IMR-90 (cell line): ENCODE measurements at regions not wholly inside any gene's neighbourhood (a gene's known extent, or its start where the extent isn't known, plus 50 kb on each side); places are given as distances from the start of the nearest gene placed in this dataset.

Experiments
- ATAC-seq: fragments of 200-7000 bp; cut with Tn5 transposase; 2 replicates; pipeline ENCODE4 v1.9.1; 2020; ENCODE audit warnings: low read depth, mild to moderate bottlenecking, moderate library complexity
- BruUV-seq: library from RNA; stranded (reverse); fragments of 400-500 nt; replicated peaks from 2 replicates; lab custom pipeline; 2021; lab: Mats Ljungman, UMichigan
- CTCF ChIA-PET: fragments of 300-600 bp; formaldehyde crosslinking; extraction: SDS; loops from one replicate; lab custom pipeline; 2021; ENCODE audit warnings: antibody characterized with exemption; lab: Yijun Ruan, JAX
- POLR2A ChIA-PET: fragments of 300-600 bp; sonication (Branson Sonifier 250); formaldehyde crosslinking; loops from one replicate; lab custom pipeline; 2022; ENCODE audit warnings: antibody characterized with exemption; ENCODE audit not compliant: unreplicated experiment; lab: Charles Lee
- DNase-seq: peaks from one replicate; pipeline ENCODE4 v3.0.0; 2013
- H2AFZ ChIP-seq: replicated peaks from 2 replicates; pipeline ENCODE3; 2013; ENCODE audit warnings: low read length, mild to moderate bottlenecking; ENCODE audit not compliant: poor library complexity
- H2AK5ac ChIP-seq: 2 replicates; pipeline ENCODE4 v1.6.1; 2013; ENCODE audit warnings: low read depth, low read length, inconsistent platforms
- H2AK9ac ChIP-seq: replicated peaks from 2 replicates; pipeline ENCODE3; 2013; ENCODE audit warnings: mild to moderate bottlenecking, low read depth, low read length, moderate library complexity; ENCODE audit not compliant: poor library complexity
- H2BK120ac ChIP-seq: 2 replicates; pipeline ENCODE4 v1.6.1; 2013; ENCODE audit warnings: low read depth, low read length, inconsistent platforms
- H2BK15ac ChIP-seq: 3 replicates; pipeline ENCODE4 v1.6.1; 2013; ENCODE audit warnings: low read depth, low read length, inconsistent platforms
- H2BK20ac ChIP-seq: 2 replicates; pipeline ENCODE4 v1.6.1; 2013; ENCODE audit warnings: low read depth, mild to moderate bottlenecking, inconsistent platforms, low read length, moderate library complexity
- H2BK5ac ChIP-seq: 2 replicates; pipeline ENCODE4 v1.6.1; 2013; ENCODE audit warnings: mild to moderate bottlenecking, low read depth, low read length, inconsistent platforms; ENCODE audit not compliant: poor library complexity, severe bottlenecking
- H3K14ac ChIP-seq: replicated peaks from 2 replicates; pipeline ENCODE4 v1.6.1; 2013; ENCODE audit warnings: low read depth, low read length, inconsistent platforms
- H3K18ac ChIP-seq: 2 replicates; pipeline ENCODE4 v1.6.1; 2013; ENCODE audit warnings: low read depth, low read length, control low read depth
- H3K23ac ChIP-seq: 2 replicates; pipeline ENCODE4 v1.6.1; 2013; ENCODE audit warnings: low read depth, low read length, inconsistent platforms
- H3K27ac ChIP-seq: 2 replicates; pipeline ENCODE4 v1.5.1; 2013; ENCODE audit warnings: mild to moderate bottlenecking, control low read depth, low read length; ENCODE audit not compliant: insufficient read depth
- H3K27me3 ChIP-seq: 2 replicates; pipeline ENCODE4 v1.6.1; 2013; ENCODE audit warnings: low read length; ENCODE audit not compliant: control insufficient read depth, insufficient read depth
- H3K36me3 ChIP-seq: 2 replicates; pipeline ENCODE4 v1.6.1; 2013; ENCODE audit warnings: low read length, mixed read lengths; ENCODE audit not compliant: control insufficient read depth, insufficient read depth
- H3K4ac ChIP-seq: 2 replicates; pipeline ENCODE4 v1.6.1; 2013; ENCODE audit warnings: low read depth, low read length, inconsistent platforms
- H3K4me1 ChIP-seq: 2 replicates; pipeline ENCODE4 v1.6.1; 2013; ENCODE audit warnings: low read length, mixed read lengths; ENCODE audit not compliant: control insufficient read depth, insufficient read depth
- H3K4me2 ChIP-seq: 2 replicates; pipeline ENCODE4 v1.6.1; 2013; ENCODE audit warnings: low read depth, mild to moderate bottlenecking, control low read depth, low read length, moderate library complexity
- H3K4me3 ChIP-seq: 2 replicates; pipeline ENCODE4 v1.5.1; 2013; ENCODE audit warnings: low read depth, mild to moderate bottlenecking, control low read depth, low read length, moderate library complexity; ENCODE audit not compliant: insufficient read depth
- H3K56ac ChIP-seq: 2 replicates; pipeline ENCODE4 v1.6.1; 2013; ENCODE audit warnings: low read length, inconsistent platforms; ENCODE audit not compliant: insufficient read depth; ENCODE audit errors: extremely low read depth
- H3K79me1 ChIP-seq, 2 experiments: 2 replicates each; pipeline ENCODE4 v1.6.1; 2013; ENCODE audit warnings: low read length in 2 of 2, inconsistent platforms in 1 of 2, low read depth in 1 of 2
- H3K9ac ChIP-seq: 2 replicates; pipeline ENCODE4 v1.6.1; 2013; ENCODE audit warnings: low read depth, low read length, control low read depth
- H3K9me1 ChIP-seq: 2 replicates; pipeline ENCODE4 v1.6.1; 2013; ENCODE audit warnings: low read length, inconsistent platforms; ENCODE audit not compliant: insufficient read depth
- H3K9me3 ChIP-seq: 2 replicates; pipeline ENCODE4 v1.6.1; 2013; ENCODE audit warnings: low read length; ENCODE audit not compliant: control insufficient read depth, insufficient read depth
- H4K20me1 ChIP-seq: 2 replicates; pipeline ENCODE4 v1.6.1; 2013; ENCODE audit warnings: low read length, inconsistent platforms; ENCODE audit not compliant: insufficient read depth
- H4K5ac ChIP-seq: 2 replicates; pipeline ENCODE4 v1.6.1; 2013; ENCODE audit warnings: mild to moderate bottlenecking, low read depth, low read length, control low read depth
- H4K8ac ChIP-seq, 2 experiments: 2 replicates each; pipeline ENCODE4 v1.6.1; 2013; ENCODE audit warnings: low read depth in 2 of 2, low read length in 2 of 2, control low read depth in 1 of 2, inconsistent platforms in 1 of 2
- H4K91ac ChIP-seq: 2 replicates; pipeline ENCODE4 v1.6.1; 2013; ENCODE audit warnings: low read depth, low read length, inconsistent platforms; ENCODE audit not compliant: insufficient read depth
- MAZ ChIP-seq: IDR thresholded peaks from 2 replicates; pipeline ENCODE4 v1.6.1; 2012; ENCODE audit warnings: low read depth, mild to moderate bottlenecking, low read length, improper control_type of control experiment, moderate library complexity, borderline replicate concordance
- WGBS, 2 experiments: methylation state at CpG; one replicate each; pipeline versions ENCODE4 v1.1.5 to v1.1.7; 2013; ENCODE audit warnings: missing lambda C conversion rate in 2 of 2; ENCODE audit not compliant: insufficient read length in 1 of 2; ENCODE audit errors: extremely low coverage in 2 of 2; 5-methylcytosine and 5-hydroxymethylcytosine counted together
- dilution Hi-C: fragments of 300-500 bp; cut with HindIII; formaldehyde crosslinking; loops from one replicate; pipeline ENCODE4 v1.14.3; 2018; ENCODE audit warnings: low sequenced_read_pairs; ENCODE audit not compliant: unreplicated experiment
- in situ Hi-C: fragments of 300-500 bp; cut with MboI; formaldehyde crosslinking; loops from 3 replicates; pipeline ENCODE4 v1.14.3; 2019; ENCODE audit warnings: low sequenced_read_pairs, inconsistent platforms, mixed read lengths
- intact Hi-C: fragments of 100-400 bp; cut with micrococcal nuclease; formaldehyde crosslinking; loops from 2 replicates; pipeline ENCODE4 v1.10.0; 2022

- no peak overlapping the region for H2AK9ac ChIP-seq
- in situ Hi-C loops = no loop called here
- no peaks in the 10 kb centered on the region for H3K27me3 ChIP-seq
- H3K4ac ChIP-seq = no peak overlapping the region
- dilution Hi-C loops = no loop called here
- no peaks in the 10 kb centered on the region for H3K9me1 ChIP-seq
- H2BK120ac ChIP-seq = no peak overlapping the region
- no peak overlapping the region for H4K8ac ChIP-seq
- no peak overlapping the region for H4K91ac ChIP-seq
- no CpG with 5 or more reads among the region's 3 CpGs for WGBS, 2 experiments
- no peak overlapping the region for H3K9ac ChIP-seq
- no peak overlapping the region for H2BK20ac ChIP-seq
- intact Hi-C loops = no loop called here
- no peak overlapping the region for H3K18ac ChIP-seq
- no peak overlapping the region for H3K23ac ChIP-seq
- POLR2A ChIA-PET = no interaction called here
- no peak overlapping the region for H2AK5ac ChIP-seq
- H3K36me3 ChIP-seq = no peaks in the 10 kb centered on the region
- CTCF ChIA-PET = no interaction called here
- no peaks in the 10 kb centered on the region; the same call in 1 of the 2 replicates for H3K9me3 ChIP-seq
- no peak overlapping the region for H2BK5ac ChIP-seq
- H3K79me1 ChIP-seq = no peaks in the 10 kb centered on the region
- no peak overlapping the region for H3K4me3 ChIP-seq
- no peak for TF ChIP-seq MAZ
- no peaks in the 10 kb centered on the region for H4K20me1 ChIP-seq
- no peaks in the 10 kb centered on the region for H3K4me1 ChIP-seq
- no peak overlapping the region for H2BK15ac ChIP-seq
- no peak for ATAC-seq
- no peak overlapping the region for H3K56ac ChIP-seq
- H3K14ac ChIP-seq = no peak overlapping the region
- no peak overlapping the region for H3K4me2 ChIP-seq
- no peak overlapping the region for H2AFZ ChIP-seq
- no peak for DNase-seq
- H4K5ac ChIP-seq = no peak overlapping the region
- no peak overlapping the region for H3K27ac ChIP-seq
- no TSS peak for BruUV-seq
Observed at GRCh38 chr12:40587970-40588369, 104.3 kb upstream of the CNTN1 start.
